Effector memory CD8-positive, alpha-beta T cell (primary cell): ENCODE measurements at regions not wholly inside any gene's neighbourhood (a gene's known extent, or its start where the extent isn't known, plus 50 kb on each side); places are given as distances from the start of the nearest gene placed in this dataset.
"Not testable (repeated sequence)": the region's sequence is repeated elsewhere in the genome, so short reads cannot be mapped to it uniquely, and the experiment has no call there.

ENCODE experiments used
- ATAC-seq: fragments of 150-1000 bp; cut with Tn5 transposase; replicated peaks from 2 replicates; pipeline ENCODE4 v1.10.0; 2021; ENCODE audit warnings: mild to moderate bottlenecking, moderate library complexity
- DNase-seq, 3 experiments: peaks; one replicate each; pipeline ENCODE4 v3.0.0; 2021
- H3K27ac Mint-ChIP-seq, 2 donors: one replicate each; pipeline ENCODE4 v1.8.0; 2022; ENCODE audit warnings: mild to moderate bottlenecking in 2 of 2, mixed read lengths in 2 of 2, moderate library complexity in 2 of 2
- H3K27me3 Mint-ChIP-seq, 2 donors: one replicate each; pipeline ENCODE4 v1.8.0; 2022; ENCODE audit warnings: mixed read lengths in 2 of 2
- H3K36me3 Mint-ChIP-seq: one replicate; pipeline ENCODE4 v1.8.0; 2022; ENCODE audit warnings: mild to moderate bottlenecking, moderate library complexity, mixed read lengths; ENCODE audit not compliant: insufficient read depth
- H3K4me1 Mint-ChIP-seq, 2 donors: one replicate each; pipeline ENCODE4 v1.8.0; 2022; ENCODE audit warnings: low read depth in 2 of 2, mixed read lengths in 2 of 2
- H3K4me3 Mint-ChIP-seq, 2 donors: one replicate each; pipeline ENCODE4 v1.8.0; 2022; ENCODE audit warnings: mild to moderate bottlenecking in 2 of 2, mixed read lengths in 2 of 2, moderate library complexity in 2 of 2
- H3K9me3 Mint-ChIP-seq, 2 donors: one replicate each; pipeline ENCODE4 v1.8.0; 2022; ENCODE audit warnings: mixed read lengths in 2 of 2

- not testable (repeated sequence) for ATAC-seq, H3K4me1 Mint-ChIP-seq, DNase-seq, H3K27me3 Mint-ChIP-seq, H3K36me3 Mint-ChIP-seq, H3K4me3 Mint-ChIP-seq, H3K27ac Mint-ChIP-seq
- peaks cover 10 to 14% of the 10 kb centered on the region in 2 donors for H3K9me3 Mint-ChIP-seq
Measured at GRCh38 chr7:34577934-34578333, 80.1 kb upstream of the NPSR1 start.

- DNase-seq, H3K4me1 Mint-ChIP-seq, H3K9me3 Mint-ChIP-seq: not testable (repeated sequence)
Measured at GRCh38 chr7:34581698-34582097, 76.3 kb upstream of the NPSR1 start.

GRCh38 chr7:34584526-34584925 is 73.5 kb upstream of the NPSR1 start:
- Mint-ChIP-seq H3K27me3 (no peaks in the 10 kb centered on the region), H3K27ac (no peak overlapping the region), H3K9me3 (peaks cover 0 to 4% of the 10 kb centered on the region in 2 donors), H3K4me1 (no peaks in the 10 kb centered on the region), H3K36me3 (no peaks in the 10 kb centered on the region), H3K4me3 (no peak overlapping the region)
- DNase-seq (no peak), ATAC-seq (no peak)

More at GRCh38 chr7:34581698-34582097, 76.3 kb upstream of the NPSR1 start:
- H3K4me3 Mint-ChIP-seq, H3K36me3 Mint-ChIP-seq, ATAC-seq, H3K27me3 Mint-ChIP-seq, H3K27ac Mint-ChIP-seq: not testable (repeated sequence)

DNA sequence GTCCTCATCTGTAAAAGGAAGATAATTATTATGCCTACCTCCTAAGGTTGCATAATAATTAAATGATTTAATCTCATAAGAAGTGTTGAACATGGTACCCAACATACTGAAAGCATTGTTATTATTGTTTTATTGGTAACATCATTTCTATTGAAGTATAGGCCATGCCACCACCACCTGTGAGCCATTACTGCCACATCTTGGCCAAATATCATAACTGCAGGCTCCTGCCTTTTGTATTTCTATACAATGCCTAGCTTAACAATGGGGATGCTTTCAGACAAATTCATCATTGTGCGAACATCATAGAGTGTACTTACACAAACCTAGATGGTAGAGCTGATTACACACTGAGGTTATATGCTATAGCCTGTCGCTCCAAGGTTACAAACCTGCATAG is 61.1 kb upstream of the NPSR1 start:
- Mint-ChIP-seq H3K4me3 (no peak overlapping the region), H3K27me3 (peaks cover 0 to 5% of the 10 kb centered on the region in 2 donors), H3K27ac (no peak overlapping the region), H3K36me3 (no peaks in the 10 kb centered on the region), H3K9me3 (peaks cover 0 to 2% of the 10 kb centered on the region in 2 donors), H3K4me1 (no peaks in the 10 kb centered on the region)
- DNase-seq (no peak), ATAC-seq (no peak)

- ATAC-seq (no peak), DNase-seq (no peak)
- no peak overlapping the region for H3K27ac Mint-ChIP-seq
- peaks cover 0 to 17% of the 10 kb centered on the region in 2 donors for H3K27me3 Mint-ChIP-seq
- H3K9me3 Mint-ChIP-seq, result peaks cover 2 to 5% of the 10 kb centered on the region in 2 donors
- no peak overlapping the region for H3K4me3 Mint-ChIP-seq
- H3K36me3 Mint-ChIP-seq, result no peaks in the 10 kb centered on the region
- no peaks in the 10 kb centered on the region for H3K4me1 Mint-ChIP-seq
Measured at GRCh38 chr7:34603711-34604444, 54.1 kb upstream of the NPSR1 start.
